ENCODE measurements at regions not wholly inside any gene's neighbourhood (a gene's known extent, or its start where the extent isn't known, plus 50 kb on each side); places are given as distances from the start of the nearest gene placed in this dataset.

GRCh38 chr3:53425936-53426335 lies 68.5 kb upstream of the CACNA1D start:
- no peaks in the 10 kb centered on the region for H4K20me1 ChIP-seq (replicated peaks; ENCODE audit: control insufficient read depth, extremely low read depth, insufficient read depth, low read length)
- H3K79me2 ChIP-seq (ENCODE audit: control insufficient read depth, insufficient read depth, low read length): no peaks in the 10 kb centered on the region
- no peaks in the 10 kb centered on the region for H3K36me3 ChIP-seq (ENCODE audit: control insufficient read depth in 2 of 2, extremely low read depth in 1 of 2, insufficient read depth in 2 of 2, low read length in 2 of 2)
- intact Hi-C loops (cut with micrococcal nuclease): no loop called here
- no peak for TF ChIP-seq FOS (IDR thresholded peaks at IDR 0.05; ENCODE audit: borderline replicate concordance, insufficient read depth, low read length)
- TF ChIP-seq POLR2A (IDR thresholded peaks at IDR 0.05; ENCODE audit: low read depth, low read length): no peak
- no peak for TF ChIP-seq POLR2AphosphoS5 (IDR thresholded peaks at IDR 0.05; ENCODE audit: insufficient read depth, low read depth, low read length)
- no peak for TF ChIP-seq GATA2 (IDR thresholded peaks at IDR 0.05; ENCODE audit: insufficient read depth, insufficient read length, low read depth, low read length)
- TF ChIP-seq EZH2 (IDR thresholded peaks at IDR 0.05; ENCODE audit: borderline replicate concordance, low read depth, low read length, severe bottlenecking): no peak
- no peak for TF ChIP-seq MYC (IDR thresholded peaks at IDR 0.05; ENCODE audit: low read depth, low read length)
- no peak for TF ChIP-seq JUN (IDR thresholded peaks at IDR 0.05; ENCODE audit: borderline replicate concordance, insufficient read depth, insufficient read length, low read depth)
- no peak for TF ChIP-seq MAX (IDR thresholded peaks at IDR 0.05; ENCODE audit: insufficient read depth, insufficient read length)
- no peak for TF ChIP-seq CTCF (IDR thresholded peaks at IDR 0.05; ENCODE audit: extremely low read depth in 1 of 2, insufficient read depth in 1 of 2, low read depth in 1 of 2, low read length in 2 of 2)
- H3K27ac ChIP-seq (ENCODE audit: insufficient read depth, low read depth, low read length): no peak overlapping the region
- H3K4me1 ChIP-seq (ENCODE audit: control insufficient read depth, extremely low read depth, insufficient read depth, low read length): no peaks in the 10 kb centered on the region
- ChIA-PET CTCF (no interaction called here), POLR2A (no interaction called here)
- H2AFZ ChIP-seq (ENCODE audit: low read depth, low read length): no peak overlapping the region
- H3K9me1 ChIP-seq (replicated peaks; ENCODE audit: control insufficient read depth, extremely low read depth, insufficient read depth, low read length): no peaks in the 10 kb centered on the region
- DNase-seq (ENCODE audit: low read depth, low spot score): no peak
- H3K4me3 ChIP-seq (replicated peaks in 1 of 3; ENCODE audit: insufficient read depth in 1 of 3, low read depth in 1 of 3, low read length in 3 of 3): no peak overlapping the region
- BruUV-seq (replicated peaks): no TSS peak
- H3K4me2 ChIP-seq (ENCODE audit: insufficient read depth, low read length): no peak overlapping the region
- H3K27me3 ChIP-seq (ENCODE audit: control insufficient read depth in 2 of 2, insufficient read depth in 2 of 2, low read length in 2 of 2): peaks cover 0 to 2% of the 10 kb centered on the region in 2 experiments
- no peak overlapping the region for H3K9ac ChIP-seq (replicated peaks; ENCODE audit: extremely low read depth, insufficient read depth, low read length)
- dilution Hi-C loops (cut with MboI; ENCODE audit: extremely low pct_ligation_motif_present, low sequenced_read_pairs): no loop called here
- no peak for FAIRE-seq
- H3K9me3 ChIP-seq (replicated peaks; ENCODE audit: control insufficient read depth, insufficient read depth, low read length): no peaks in the 10 kb centered on the region

Data from endothelial cell of umbilical vein (primary cell).